ENCODE measurements at regions not wholly inside any gene's neighbourhood (a gene's known extent, or its start where the extent isn't known, plus 50 kb on each side); places are given as distances from the start of the nearest gene placed in this dataset.
"Not testable (repeated sequence)": the region's sequence is repeated elsewhere in the genome, so short reads cannot be mapped to it uniquely, and the experiment has no call there.

GRCh38 chr1:184176058-184176457, 124.5 kb downstream of the TSEN15 start:
- no peak for DNase-seq (ENCODE audit: low read depth in 4 of 4, low spot score in 2 of 4)

- DNase-seq (ENCODE audit: low read depth in 4 of 4, low spot score in 2 of 4), result no peak
These were observed 129.5 kb downstream of the TSEN15 start for GRCh38 chr1:184181044-184181443.

GRCh38 chr1:184183919-184184318, 132.4 kb downstream of the TSEN15 start:
- DNase-seq (ENCODE audit: low read depth in 4 of 4, low spot score in 2 of 4), result no peak

GRCh38 chr1:184184614-184185013, 133.1 kb downstream of the TSEN15 start:
- not testable (repeated sequence) for DNase-seq (ENCODE audit: low read depth in 4 of 4, low spot score in 2 of 4)

GRCh38 chr1:184185347-184185746, 133.8 kb downstream of the TSEN15 start:
- DNase-seq (ENCODE audit: low read depth in 4 of 4, low spot score in 2 of 4), result no peak

GRCh38 chr1:184186167-184186566, 134.6 kb downstream of the TSEN15 start:
- no peak for DNase-seq (ENCODE audit: low read depth in 4 of 4, low spot score in 2 of 4)

- no peak for DNase-seq (ENCODE audit: low read depth in 4 of 4, low spot score in 2 of 4)
These were observed 135.6 kb downstream of the TSEN15 start for GRCh38 chr1:184187097-184187496.

GRCh38 chr1:184188037-184188436, 136.5 kb downstream of the TSEN15 start:
- no peak for DNase-seq (ENCODE audit: low read depth in 4 of 4, low spot score in 2 of 4)

GRCh38 chr1:184189361-184189760, 137.8 kb downstream of the TSEN15 start:
- DNase-seq (ENCODE audit: low read depth in 4 of 4, low spot score in 2 of 4), result no peak

- DNase-seq (ENCODE audit: low read depth in 4 of 4, low spot score in 2 of 4), result no peak
These were observed 139.1 kb downstream of the TSEN15 start for GRCh38 chr1:184190616-184191015.

GRCh38 chr1:184191181-184191621, 139.7 kb downstream of the TSEN15 start:
- peak in 3 of 4 donors; percentile 39 to 82 (median 71) for DNase-seq (ENCODE audit: low read depth in 4 of 4, low spot score in 2 of 4)

GRCh38 chr1:184192796-184193195, 141.3 kb downstream of the TSEN15 start:
- no peak for DNase-seq (ENCODE audit: low read depth in 4 of 4, low spot score in 2 of 4)

- DNase-seq (ENCODE audit: low read depth in 4 of 4, low spot score in 2 of 4), result no peak
These were observed 141.9 kb downstream of the TSEN15 start for GRCh38 chr1:184193451-184193850.

- DNase-seq (ENCODE audit: low read depth in 4 of 4, low spot score in 2 of 4), result no peak
These were observed 142.7 kb downstream of the TSEN15 start for GRCh38 chr1:184194236-184194635.

- not testable (repeated sequence) for DNase-seq (ENCODE audit: low read depth in 4 of 4, low spot score in 2 of 4)
These were observed 144.2 kb downstream of the TSEN15 start for GRCh38 chr1:184195722-184196121.

- DNase-seq (ENCODE audit: low read depth in 4 of 4, low spot score in 2 of 4), result no peak
These were observed 146.3 kb downstream of the TSEN15 start for GRCh38 chr1:184197831-184198230.

- DNase-seq (ENCODE audit: low read depth in 4 of 4, low spot score in 2 of 4), result no peak
These were observed 147.5 kb downstream of the TSEN15 start for GRCh38 chr1:184199036-184199435.

GRCh38 chr1:184199438-184200085, 148.0 kb downstream of the TSEN15 start:
- DNase-seq (ENCODE audit: low read depth in 4 of 4, low spot score in 2 of 4), result peak in 2 of 4 donors; percentile 27 to 29

GRCh38 chr1:184208622-184209021, 157.1 kb downstream of the TSEN15 start:
- DNase-seq (ENCODE audit: low read depth in 4 of 4, low spot score in 2 of 4), result no peak

GRCh38 chr1:184210031-184210430, 158.5 kb downstream of the TSEN15 start:
- DNase-seq (ENCODE audit: low read depth in 4 of 4, low spot score in 2 of 4), result peak in 2 of 4 donors; percentile 24 to 60

GRCh38 chr1:184210862-184211261, 159.3 kb downstream of the TSEN15 start:
- DNase-seq (ENCODE audit: low read depth in 4 of 4, low spot score in 2 of 4), result no peak

GRCh38 chr1:184212649-184213314, 161.3 kb downstream of the TSEN15 start:
- peak in 2 of 4 donors; percentile 35 to 37 for DNase-seq (ENCODE audit: low read depth in 4 of 4, low spot score in 2 of 4)

Data from left renal cortex interstitium (tissue), 4 donors.